NK-92 treated with Interleukin-12 subunit alpha and Interleukin-12 subunit beta, amount 100 ng/mL, for 24 hours (cell line): ENCODE measurements at regions not wholly inside any gene's neighbourhood (a gene's known extent, or its start where the extent isn't known, plus 50 kb on each side); places are given as distances from the start of the nearest gene placed in this dataset.

Experiments used
- DNase-seq: peaks from one replicate; lab custom pipeline; 2025; lab: John Stamatoyannopoulos, UW

DNA sequence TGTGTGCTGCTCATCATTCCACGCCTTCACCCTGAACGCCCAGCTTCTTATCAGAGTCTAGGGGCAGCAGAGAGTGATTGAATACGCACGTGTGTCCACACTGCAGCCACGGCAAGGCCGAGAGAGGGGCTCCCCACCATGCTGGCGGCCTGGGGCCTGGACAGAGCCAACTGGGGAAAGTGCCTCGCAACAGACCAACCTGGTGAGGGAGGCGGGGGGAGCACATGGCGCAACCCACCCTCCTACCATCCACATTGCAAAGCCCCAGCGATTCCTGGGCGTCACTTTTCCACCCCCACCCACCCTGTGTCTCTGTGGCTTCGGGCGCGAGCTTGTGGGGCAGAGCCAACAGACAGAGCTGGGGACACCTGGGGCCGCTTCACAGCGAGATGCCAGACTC is 66.4 kb upstream of the DUSP22 start:
- no peak for DNase-seq

DNA sequence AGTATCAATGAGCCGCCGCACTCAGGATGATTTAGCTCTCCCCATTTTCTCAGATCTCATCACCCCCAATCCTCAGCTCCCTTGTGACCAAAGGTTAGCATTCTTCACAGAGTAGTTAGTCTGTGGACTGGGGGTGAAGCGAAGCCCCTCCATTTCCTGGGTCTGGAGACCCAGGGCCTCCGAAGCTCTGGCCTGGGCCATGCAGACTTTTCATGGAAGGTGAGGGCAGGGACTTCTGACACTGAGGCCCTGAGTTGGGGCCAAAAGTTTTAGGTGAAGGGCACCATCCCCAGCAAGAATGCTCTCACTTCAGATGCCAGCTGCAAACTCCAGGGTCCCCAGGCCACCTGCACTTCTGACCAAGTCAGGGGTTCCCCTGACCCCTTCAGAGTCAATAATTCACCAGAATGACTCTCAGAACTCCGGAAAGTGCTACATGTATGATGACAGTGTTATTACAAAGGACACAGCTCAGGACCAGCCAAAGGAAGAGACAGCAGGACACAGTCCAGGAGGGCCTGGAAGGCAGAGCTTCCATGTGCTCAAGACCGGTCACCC is 65.7 kb upstream of the DUSP22 start:
- no peak for DNase-seq

DNA sequence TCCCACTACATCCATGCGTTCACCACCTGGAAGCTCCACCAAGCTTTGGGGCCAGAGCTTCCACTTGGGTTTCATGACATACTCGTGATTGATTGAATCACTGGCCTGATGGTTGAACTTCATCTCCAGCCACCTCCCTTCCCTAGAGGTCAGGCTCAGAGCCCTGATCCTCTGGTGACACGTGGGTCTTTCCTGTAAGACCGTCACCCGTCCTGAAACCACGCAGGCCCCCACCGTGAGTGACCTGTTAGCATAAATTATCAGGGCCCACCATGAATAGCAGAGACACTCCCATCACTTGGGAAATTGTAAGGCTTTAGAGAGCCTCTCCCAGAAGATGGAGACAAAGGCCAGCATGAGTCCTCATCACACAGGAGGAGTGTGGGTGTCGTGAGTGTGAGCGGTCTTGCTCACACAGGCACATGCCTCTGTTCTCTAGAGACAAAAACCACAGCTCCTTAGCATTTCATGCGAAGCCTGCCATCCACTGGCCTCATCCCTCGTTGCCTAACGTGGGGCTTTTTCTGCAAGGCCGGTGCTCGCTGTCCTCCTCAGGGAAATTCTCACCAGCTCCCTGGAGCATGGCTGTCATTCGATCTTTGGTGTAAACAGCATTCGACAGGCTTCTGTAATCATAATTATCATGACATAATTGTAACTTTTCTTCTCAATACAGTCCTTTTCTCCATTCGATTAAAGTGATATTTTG is 65.1 kb upstream of the DUSP22 start:
- no peak for DNase-seq

DNA sequence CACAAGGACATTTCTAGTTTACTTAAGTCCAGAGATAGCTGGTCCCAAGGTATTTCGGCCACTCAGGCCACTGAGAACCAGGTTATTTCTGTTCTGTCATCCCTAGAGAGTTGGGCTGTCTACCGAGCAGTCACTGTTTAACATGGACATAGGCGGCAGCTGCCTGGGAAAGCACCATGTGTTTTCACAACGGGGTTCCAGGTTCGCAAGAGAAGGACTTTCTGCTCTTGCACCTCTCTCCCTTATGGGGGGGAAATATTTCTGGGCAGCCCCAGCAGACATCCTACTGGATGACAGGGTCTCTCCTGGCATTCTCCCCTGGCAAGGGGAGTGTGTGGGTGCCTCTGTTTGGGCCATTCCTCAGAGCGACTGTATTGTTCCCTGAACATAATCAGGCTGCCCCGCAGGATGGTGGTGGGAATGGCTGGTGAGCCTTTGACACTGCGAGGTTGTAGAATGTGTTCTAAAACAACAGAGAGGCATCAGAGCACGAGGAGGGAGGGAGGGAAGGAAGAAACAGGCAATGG is 64.4 kb upstream of the DUSP22 start:
- no peak for DNase-seq

DNA sequence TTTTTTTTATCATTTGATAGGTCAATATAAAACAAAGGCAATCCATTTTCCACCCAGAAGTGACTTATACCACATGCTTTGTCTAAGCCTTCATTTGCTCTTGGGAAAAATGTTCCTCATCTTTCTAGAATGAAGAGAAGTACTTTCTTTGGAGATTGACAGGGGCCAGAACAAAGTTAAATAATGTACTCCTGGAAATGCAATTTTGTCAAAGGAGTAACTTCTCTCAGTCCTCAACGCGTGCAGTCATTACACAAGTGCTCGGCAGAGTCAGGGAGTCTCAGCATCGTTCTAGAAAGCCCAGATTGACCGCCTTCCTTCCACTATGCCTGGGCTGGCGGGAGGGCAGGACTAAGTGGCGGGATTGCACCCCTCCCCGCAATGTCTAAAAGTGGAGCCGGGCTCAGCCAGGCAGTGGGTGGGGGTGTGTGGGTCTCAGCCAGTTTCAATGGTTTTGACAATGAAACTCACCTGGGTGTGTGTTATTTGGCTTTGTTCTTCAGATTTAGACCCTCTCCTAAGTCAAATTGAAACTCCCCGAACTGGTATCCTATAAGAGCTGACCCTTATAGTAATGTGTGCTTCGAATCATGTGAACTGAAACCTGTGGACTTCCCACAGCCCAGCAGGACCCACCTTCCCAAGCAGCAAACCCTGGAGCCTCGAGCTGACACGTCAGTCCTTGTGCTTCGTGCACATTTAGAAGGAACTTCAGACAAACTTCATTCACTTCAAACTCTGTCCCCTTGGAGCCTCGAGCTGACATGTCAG is 63.2 kb upstream of the DUSP22 start:
- no peak for DNase-seq

DNA sequence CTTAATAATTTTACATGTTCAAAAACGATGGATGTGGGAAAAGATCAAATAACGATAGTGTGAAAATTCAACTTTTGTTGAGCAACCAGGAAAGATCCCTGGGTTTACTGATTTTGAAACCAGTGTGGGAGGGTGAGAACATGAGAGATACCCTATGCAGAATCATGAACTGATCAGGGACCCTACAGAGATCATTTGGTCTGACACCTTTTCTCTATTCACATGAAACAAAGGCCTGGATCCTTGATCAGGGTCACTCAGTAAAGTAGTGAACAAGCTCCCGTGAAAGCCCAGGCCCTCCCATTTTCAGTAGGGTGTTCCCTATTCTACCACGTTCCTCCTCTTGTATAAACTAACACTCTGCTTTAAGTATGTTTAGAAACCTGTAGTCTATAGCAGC is 60.5 kb upstream of the DUSP22 start:
- DNase-seq: no peak

DNA sequence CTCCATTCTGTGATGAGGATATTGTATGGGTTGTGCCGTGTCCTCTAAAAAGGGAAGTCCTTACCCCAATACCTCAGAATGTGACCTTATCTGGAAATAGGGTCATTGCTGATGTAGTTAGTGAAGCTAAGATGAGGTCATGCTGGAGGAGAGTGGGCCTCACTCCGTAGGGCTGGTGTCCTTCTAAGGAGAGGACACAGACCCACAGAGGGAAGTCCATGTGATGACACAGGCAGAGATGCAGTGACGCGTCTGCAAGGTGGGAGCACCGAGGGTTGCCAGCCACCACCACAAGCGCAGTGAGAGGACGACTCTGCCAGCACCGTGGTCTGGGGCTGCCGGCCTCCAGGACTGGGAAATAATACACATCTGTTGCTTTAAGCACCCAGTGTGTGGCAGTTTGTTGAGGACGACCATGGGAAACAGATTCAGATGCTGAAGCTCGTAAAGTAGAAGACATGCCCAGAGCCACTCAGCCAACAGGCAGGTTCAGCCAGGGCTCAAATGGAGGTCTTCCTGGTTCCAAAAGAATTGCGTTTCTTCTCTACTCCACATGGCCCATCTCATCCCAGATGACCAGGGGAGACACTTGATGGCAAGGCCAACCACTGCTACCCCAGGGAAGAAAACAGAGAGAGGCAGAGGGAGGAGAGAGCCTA is 59.2 kb upstream of the DUSP22 start:
- no peak for DNase-seq

DNA sequence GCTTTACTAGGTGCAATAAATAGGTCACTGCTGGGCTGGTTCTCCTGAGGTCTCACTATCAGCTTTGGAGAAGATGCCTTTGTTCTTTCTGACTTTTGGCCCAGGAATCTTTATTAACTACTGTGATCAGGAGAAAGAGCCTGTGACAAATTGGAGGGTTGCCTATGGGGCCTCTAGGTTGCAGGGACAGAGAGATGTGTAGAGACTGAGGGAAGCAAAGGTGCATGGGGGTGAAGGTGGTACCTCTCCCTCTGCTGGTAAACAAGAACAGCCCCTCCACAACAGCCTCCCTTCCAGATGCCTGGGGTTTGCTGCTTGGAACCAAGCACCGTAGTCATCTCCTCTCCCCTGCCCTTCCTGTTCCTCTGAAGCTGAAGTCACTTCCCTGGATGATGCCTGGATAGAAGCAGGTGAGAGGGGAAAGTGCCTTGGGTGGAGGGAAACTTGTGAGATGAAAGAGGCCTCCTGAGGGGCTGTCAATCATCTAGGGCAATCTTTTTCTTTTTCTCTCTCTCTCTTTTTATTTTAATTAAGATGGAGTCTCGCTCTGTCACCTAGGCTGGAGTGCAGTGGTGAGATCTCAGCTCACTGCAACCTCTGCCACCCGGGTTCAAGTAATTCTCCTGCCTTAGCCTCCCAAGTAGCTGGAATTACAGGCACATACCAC is 57.4 kb upstream of the DUSP22 start:
- DNase-seq: no peak

DNA sequence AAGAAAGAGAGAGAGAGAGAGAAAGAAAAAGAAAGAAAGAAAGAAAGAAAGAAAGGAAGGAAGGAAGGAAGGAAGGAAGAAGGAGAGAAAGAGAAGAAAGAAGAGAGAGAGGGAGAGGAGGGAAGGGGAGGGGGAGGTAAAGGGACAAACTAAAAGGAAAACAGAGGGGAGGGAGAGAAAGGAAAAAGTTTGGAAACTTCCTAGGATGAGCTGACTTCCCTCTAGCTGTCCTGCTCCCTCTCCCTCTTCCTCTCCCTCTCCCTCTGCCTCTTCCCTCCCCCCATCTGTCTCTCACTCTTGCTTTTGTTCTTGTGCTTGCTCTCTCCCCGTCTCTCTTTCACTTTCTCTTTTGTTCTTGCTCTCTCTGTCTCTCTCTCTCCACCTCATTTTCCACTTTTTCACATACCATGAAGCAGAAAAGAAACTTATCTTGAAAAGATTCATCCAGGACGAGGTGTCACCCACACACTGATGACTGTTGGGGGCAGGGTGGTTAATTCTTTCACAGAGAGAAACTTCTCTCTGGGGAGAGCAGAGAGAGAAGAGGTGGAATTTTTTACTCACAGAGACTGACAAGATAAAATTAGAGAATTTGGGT is 56.4 kb upstream of the DUSP22 start:
- DNase-seq: peak; percentile 51

DNA sequence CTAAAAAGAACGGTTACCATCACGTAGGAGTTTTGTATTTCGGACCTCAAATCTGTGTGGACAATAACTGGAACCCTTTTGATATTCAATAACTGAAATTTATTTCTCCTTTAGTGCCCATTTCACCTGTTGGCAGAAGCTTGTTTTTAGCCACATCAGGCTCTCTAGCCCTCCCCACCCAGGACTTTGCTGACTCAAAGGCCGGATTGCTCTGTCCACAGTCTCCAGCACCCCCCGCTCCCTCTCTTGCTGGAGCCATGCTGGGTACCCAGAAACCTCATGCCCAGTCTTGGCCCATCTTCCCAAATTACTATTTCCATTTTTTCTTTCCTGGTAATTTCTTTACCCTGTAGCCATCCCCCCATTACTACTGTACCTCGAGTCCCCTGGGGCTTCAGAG is 55.8 kb upstream of the DUSP22 start:
- DNase-seq: no peak

DNA sequence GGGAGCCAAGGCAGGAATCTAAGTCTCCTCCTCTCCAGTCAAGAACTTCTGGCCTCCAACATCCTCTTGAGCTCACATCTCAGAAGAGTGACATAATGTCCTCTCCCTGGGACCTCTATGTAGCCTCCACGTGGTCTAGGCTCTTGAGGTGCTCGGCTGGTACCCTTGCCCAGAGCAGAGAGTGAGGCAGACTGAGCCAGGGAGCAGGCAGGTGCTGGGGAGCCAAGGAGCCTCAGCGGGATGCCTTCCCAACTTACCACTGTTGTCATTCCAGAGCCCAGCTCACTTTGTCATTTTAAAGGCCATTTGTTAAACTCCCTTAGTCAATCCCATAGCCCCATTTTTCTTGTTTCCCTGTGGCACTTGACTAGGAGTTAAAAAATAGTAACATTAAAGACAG is 52.1 kb upstream of the DUSP22 start:
- DNase-seq: no peak

DNA sequence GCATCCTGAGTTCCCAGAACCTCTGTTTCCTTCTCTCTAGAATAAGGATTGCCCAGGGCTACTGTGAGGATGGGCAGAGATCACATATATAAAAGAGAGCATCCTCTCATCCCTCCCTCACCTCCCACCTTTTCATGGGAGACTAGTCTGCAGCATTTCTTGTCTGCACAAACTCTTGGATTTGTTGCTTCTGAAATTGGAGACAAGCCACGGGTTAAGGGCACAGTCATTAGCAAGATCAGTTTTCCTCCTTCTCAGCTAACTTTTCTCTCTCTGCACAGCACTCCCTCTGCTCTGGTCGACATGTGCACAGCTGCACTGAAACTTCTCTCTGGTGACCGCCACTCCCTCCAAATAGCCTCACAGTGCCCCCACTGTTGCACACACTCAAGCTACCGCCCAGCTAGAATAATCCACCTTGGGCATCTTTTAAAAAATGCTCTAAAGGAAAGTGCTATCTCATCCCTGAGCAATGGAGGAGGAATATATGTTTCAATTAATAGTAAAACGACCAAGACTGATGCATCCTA is 50.9 kb upstream of the DUSP22 start:
- no peak for DNase-seq
